ENCODE measurements at regions not wholly inside any gene's neighbourhood (a gene's known extent, or its start where the extent isn't known, plus 50 kb on each side); places are given as distances from the start of the nearest gene placed in this dataset.

- ATAC-seq: no peak
Measured at GRCh38 chr16:35685085-35685484, 2225.7 kb downstream of the TP53TG3F start.

- no peak for ATAC-seq
Measured at GRCh38 chr16:35686595-35686994, 2227.2 kb downstream of the TP53TG3F start.

- ATAC-seq: no peak
Measured at GRCh38 chr16:35687071-35687470, 2227.7 kb downstream of the TP53TG3F start.

- ATAC-seq: no peak
Measured at GRCh38 chr16:35687781-35688180, 2228.4 kb downstream of the TP53TG3F start.

GRCh38 chr16:35689764-35690163 lies 2230.4 kb downstream of the TP53TG3F start:
- no peak for ATAC-seq

- ATAC-seq: no peak
Measured at GRCh38 chr16:35690413-35690812, 2231.0 kb downstream of the TP53TG3F start.

GRCh38 chr16:35691057-35691456 lies 2231.6 kb downstream of the TP53TG3F start:
- ATAC-seq: no peak

- no peak for ATAC-seq
Measured at GRCh38 chr16:35692824-35693223, 2233.4 kb downstream of the TP53TG3F start.

GRCh38 chr16:35706901-35707300 lies 2247.5 kb downstream of the TP53TG3F start:
- no peak for ATAC-seq

- no peak for ATAC-seq
Measured at GRCh38 chr16:35711435-35711834, 2252.0 kb downstream of the TP53TG3F start.

- ATAC-seq: no peak
Measured at GRCh38 chr16:35711958-35712357, 2252.5 kb downstream of the TP53TG3F start.

GRCh38 chr16:35713762-35714650 lies 2254.6 kb downstream of the TP53TG3F start:
- ATAC-seq: no peak

- no peak for ATAC-seq
Measured at GRCh38 chr16:35714665-35715064, 2255.3 kb downstream of the TP53TG3F start.

- ATAC-seq: no peak
Measured at GRCh38 chr16:35724551-35724950, 2265.1 kb downstream of the TP53TG3F start.

- ATAC-seq: no peak
Measured at GRCh38 chr16:35725949-35726348, 2266.5 kb downstream of the TP53TG3F start.

- no peak for ATAC-seq
Measured at GRCh38 chr16:35730251-35730650, 2270.8 kb downstream of the TP53TG3F start.

GRCh38 chr16:35731341-35732040 lies 2272.1 kb downstream of the TP53TG3F start:
- ATAC-seq: no peak

- no peak for ATAC-seq
Measured at GRCh38 chr16:35732046-35732810, 2272.8 kb downstream of the TP53TG3F start.

GRCh38 chr16:35733278-35733965 lies 2274.0 kb downstream of the TP53TG3F start:
- ATAC-seq: no peak

- no peak for ATAC-seq
Measured at GRCh38 chr16:35733971-35734702, 2274.7 kb downstream of the TP53TG3F start.

- no peak for ATAC-seq
Measured at GRCh38 chr16:35734728-35735402, 2275.5 kb downstream of the TP53TG3F start.

All from esophagus mucosa (tissue), 1 donor.